ENCODE measurements at regions not wholly inside any gene's neighbourhood (a gene's known extent, or its start where the extent isn't known, plus 50 kb on each side); places are given as distances from the start of the nearest gene placed in this dataset.

- H3K27ac Mint-ChIP-seq (ENCODE audit: unreplicated experiment): no peak overlapping the region
- no peak for TF ChIP-seq CTCF (IDR thresholded peaks at IDR 0.05; ENCODE audit: partially characterized antibody, unreplicated experiment)
- no peaks in the 10 kb centered on the region for H3K36me3 Mint-ChIP-seq (ENCODE audit: unreplicated experiment)
- H3K4me3 Mint-ChIP-seq (ENCODE audit: unreplicated experiment): no peak overlapping the region
- H3K9me3 Mint-ChIP-seq (ENCODE audit: unreplicated experiment): peaks cover 2% of the 10 kb centered on the region
- H3K4me1 Mint-ChIP-seq (ENCODE audit: low read depth, unreplicated experiment): no peaks in the 10 kb centered on the region
- H3K27me3 Mint-ChIP-seq (ENCODE audit: unreplicated experiment): no peaks in the 10 kb centered on the region
- no peak for DNase-seq
Observed at GRCh38 chr6:145368075-145368474, 367.2 kb downstream of the EPM2A start.

- no peak overlapping the region for H3K27ac Mint-ChIP-seq (ENCODE audit: unreplicated experiment)
- no peak for DNase-seq
- TF ChIP-seq CTCF (IDR thresholded peaks at IDR 0.05; ENCODE audit: partially characterized antibody, unreplicated experiment): no peak
- H3K9me3 Mint-ChIP-seq (ENCODE audit: unreplicated experiment): peaks cover 2% of the 10 kb centered on the region
- no peak overlapping the region for H3K4me3 Mint-ChIP-seq (ENCODE audit: unreplicated experiment)
- no peaks in the 10 kb centered on the region for H3K4me1 Mint-ChIP-seq (ENCODE audit: low read depth, unreplicated experiment)
- no peaks in the 10 kb centered on the region for H3K27me3 Mint-ChIP-seq (ENCODE audit: unreplicated experiment)
- no peaks in the 10 kb centered on the region for H3K36me3 Mint-ChIP-seq (ENCODE audit: unreplicated experiment)
Observed at GRCh38 chr6:145370559-145370958, 364.8 kb downstream of the EPM2A start.

- Mint-ChIP-seq H3K27me3 (ENCODE audit: unreplicated experiment) (no peaks in the 10 kb centered on the region), H3K9me3 (ENCODE audit: unreplicated experiment) (peaks cover 4% of the 10 kb centered on the region), H3K4me3 (ENCODE audit: unreplicated experiment) (no peak overlapping the region), H3K36me3 (ENCODE audit: unreplicated experiment) (peaks cover 7% of the 10 kb centered on the region), H3K27ac (ENCODE audit: unreplicated experiment) (no peak overlapping the region), H3K4me1 (ENCODE audit: low read depth, unreplicated experiment) (no peaks in the 10 kb centered on the region)
- DNase-seq: no peak
- TF ChIP-seq CTCF (IDR thresholded peaks at IDR 0.05; ENCODE audit: partially characterized antibody, unreplicated experiment): no peak
Observed at GRCh38 chr6:145372671-145373151, 362.6 kb downstream of the EPM2A start.

- no peak overlapping the region for H3K27ac Mint-ChIP-seq (ENCODE audit: unreplicated experiment)
- DNase-seq: no peak
- H3K4me1 Mint-ChIP-seq (ENCODE audit: low read depth, unreplicated experiment): no peaks in the 10 kb centered on the region
- H3K27me3 Mint-ChIP-seq (ENCODE audit: unreplicated experiment): no peaks in the 10 kb centered on the region
- peaks cover 7% of the 10 kb centered on the region for H3K36me3 Mint-ChIP-seq (ENCODE audit: unreplicated experiment)
- TF ChIP-seq CTCF (IDR thresholded peaks at IDR 0.05; ENCODE audit: partially characterized antibody, unreplicated experiment): no peak
- peaks cover 4% of the 10 kb centered on the region for H3K9me3 Mint-ChIP-seq (ENCODE audit: unreplicated experiment)
- H3K4me3 Mint-ChIP-seq (ENCODE audit: unreplicated experiment): no peak overlapping the region
Observed at GRCh38 chr6:145373826-145374225, 361.5 kb downstream of the EPM2A start.

GRCh38 chr6:145374570-145374969, 360.8 kb downstream of the EPM2A start:
- H3K4me1 Mint-ChIP-seq (ENCODE audit: low read depth, unreplicated experiment): no peaks in the 10 kb centered on the region
- H3K36me3 Mint-ChIP-seq (ENCODE audit: unreplicated experiment): peaks cover 7% of the 10 kb centered on the region
- no peak overlapping the region for H3K27ac Mint-ChIP-seq (ENCODE audit: unreplicated experiment)
- DNase-seq: no peak
- H3K4me3 Mint-ChIP-seq (ENCODE audit: unreplicated experiment): no peak overlapping the region
- H3K27me3 Mint-ChIP-seq (ENCODE audit: unreplicated experiment): no peaks in the 10 kb centered on the region
- H3K9me3 Mint-ChIP-seq (ENCODE audit: unreplicated experiment): peaks cover 4% of the 10 kb centered on the region
- TF ChIP-seq CTCF (IDR thresholded peaks at IDR 0.05; ENCODE audit: partially characterized antibody, unreplicated experiment): no peak
